ENCODE measurements at regions not wholly inside any gene's neighbourhood (a gene's known extent, or its start where the extent isn't known, plus 50 kb on each side); places are given as distances from the start of the nearest gene placed in this dataset.
"Not testable (repeated sequence)": the region's sequence is repeated elsewhere in the genome, so short reads cannot be mapped to it uniquely, and the experiment has no call there.

DNA sequence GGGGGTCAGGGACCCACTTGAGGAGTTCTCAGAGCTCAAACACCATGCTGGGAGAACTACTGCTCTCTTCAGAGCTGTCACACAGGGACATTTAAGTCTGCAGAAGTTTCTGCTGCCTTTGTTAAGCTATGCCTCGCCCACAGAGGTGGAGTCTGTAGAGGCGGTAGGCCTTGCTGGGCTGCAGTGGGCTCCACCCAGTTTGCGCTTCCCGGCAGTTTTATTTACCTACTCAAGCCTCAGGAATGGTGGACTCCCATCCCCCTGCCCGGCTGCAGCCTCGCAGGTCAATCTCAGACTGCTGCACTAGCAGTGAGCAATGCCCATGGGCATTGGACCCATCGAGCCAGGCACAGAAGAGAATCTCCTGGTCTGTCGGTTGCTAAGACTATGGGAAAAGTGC, 706.4 kb downstream of the LRRIQ3 start:
- Histone ChIP-seq H3K4me3 (replicated peaks; ENCODE audit: low read depth, low read length) (no peak overlapping the region), H3K27me3 (replicated peaks; ENCODE audit: control insufficient read depth, insufficient read depth, low read length) (no peaks in the 10 kb centered on the region), H3K36me3 (ENCODE audit: control insufficient read depth, insufficient read depth, low read length) (no peaks in the 10 kb centered on the region)
- no peak for DNase-seq (ENCODE audit: extremely low read depth, insufficient read length)
- TF ChIP-seq, protein P1, sequence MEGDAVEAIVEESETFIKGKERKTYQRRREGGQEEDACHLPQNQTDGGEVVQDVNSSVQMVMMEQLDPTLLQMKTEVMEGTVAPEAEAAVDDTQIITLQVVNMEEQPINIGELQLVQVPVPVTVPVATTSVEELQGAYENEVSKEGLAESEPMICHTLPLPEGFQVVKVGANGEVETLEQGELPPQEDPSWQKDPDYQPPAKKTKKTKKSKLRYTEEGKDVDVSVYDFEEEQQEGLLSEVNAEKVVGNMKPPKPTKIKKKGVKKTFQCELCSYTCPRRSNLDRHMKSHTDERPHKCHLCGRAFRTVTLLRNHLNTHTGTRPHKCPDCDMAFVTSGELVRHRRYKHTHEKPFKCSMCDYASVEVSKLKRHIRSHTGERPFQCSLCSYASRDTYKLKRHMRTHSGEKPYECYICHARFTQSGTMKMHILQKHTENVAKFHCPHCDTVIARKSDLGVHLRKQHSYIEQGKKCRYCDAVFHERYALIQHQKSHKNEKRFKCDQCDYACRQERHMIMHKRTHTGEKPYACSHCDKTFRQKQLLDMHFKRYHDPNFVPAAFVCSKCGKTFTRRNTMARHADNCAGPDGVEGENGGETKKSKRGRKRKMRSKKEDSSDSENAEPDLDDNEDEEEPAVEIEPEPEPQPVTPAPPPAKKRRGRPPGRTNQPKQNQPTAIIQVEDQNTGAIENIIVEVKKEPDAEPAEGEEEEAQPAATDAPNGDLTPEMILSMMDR (IDR thresholded peaks at IDR 0.05; ENCODE audit: insufficient read depth, low read length, poor library complexity, severe bottlenecking), result no peak

DNA sequence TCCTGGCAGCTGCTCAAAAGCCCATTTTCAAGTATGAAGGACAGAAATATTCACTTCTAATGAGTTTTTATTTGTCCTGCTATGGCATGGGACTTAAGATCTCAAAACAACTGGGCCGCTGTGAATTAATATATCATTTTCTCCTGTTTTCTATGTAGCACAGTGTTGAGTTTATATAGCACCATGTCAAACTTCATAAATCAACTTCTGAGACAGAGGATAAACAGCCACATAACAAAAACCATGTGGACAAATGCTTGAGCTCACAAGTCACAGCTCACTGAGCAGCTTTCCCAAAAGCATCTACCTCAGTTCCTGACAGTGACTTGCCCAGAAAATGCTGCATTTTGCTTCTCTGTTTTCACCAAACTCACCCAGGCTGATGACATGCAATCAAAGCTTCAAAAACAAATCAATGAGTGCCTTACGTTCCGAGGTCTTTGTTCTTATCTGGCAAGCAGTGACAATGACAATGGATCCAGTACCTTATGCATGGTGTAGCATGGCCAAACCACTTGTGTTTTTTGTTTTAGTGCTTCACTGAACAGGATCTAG, 722.6 kb downstream of the LRRIQ3 start:
- TF ChIP-seq, protein P1 (IDR thresholded peaks at IDR 0.05; ENCODE audit: insufficient read depth, low read length, poor library complexity, severe bottlenecking), result no peak
- Histone ChIP-seq H3K27me3 (replicated peaks; ENCODE audit: control insufficient read depth, insufficient read depth, low read length) (no peaks in the 10 kb centered on the region), H3K36me3 (ENCODE audit: control insufficient read depth, insufficient read depth, low read length) (no peaks in the 10 kb centered on the region), H3K4me3 (replicated peaks; ENCODE audit: low read depth, low read length) (no peak overlapping the region)
- DNase-seq (ENCODE audit: extremely low read depth, insufficient read length), result no peak

DNA sequence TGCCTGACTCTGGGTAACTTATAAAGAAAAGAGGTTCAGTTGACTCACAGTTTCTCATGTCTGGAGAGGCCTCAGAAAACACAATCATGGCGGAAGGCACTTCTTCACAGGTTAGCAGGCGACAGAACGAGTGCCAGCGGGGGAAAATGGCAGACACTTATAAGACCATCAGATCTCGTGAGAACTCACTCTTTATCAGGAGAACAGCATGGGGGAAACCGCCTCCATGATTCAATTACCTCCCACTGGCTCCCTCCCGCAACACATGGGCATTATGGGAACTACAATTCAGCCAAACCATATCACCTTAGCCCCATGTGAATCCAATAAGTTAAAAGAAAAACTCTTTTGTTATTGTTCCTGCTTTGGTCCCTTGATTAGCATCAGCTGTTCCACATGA, 725.2 kb downstream of the LRRIQ3 start:
- H3K27me3 ChIP-seq (replicated peaks; ENCODE audit: control insufficient read depth, insufficient read depth, low read length), result no peaks in the 10 kb centered on the region
- DNase-seq (ENCODE audit: extremely low read depth, insufficient read length), result no peak
- H3K36me3 ChIP-seq (ENCODE audit: control insufficient read depth, insufficient read depth, low read length), result no peaks in the 10 kb centered on the region
- no peak overlapping the region for H3K4me3 ChIP-seq (replicated peaks; ENCODE audit: low read depth, low read length)
- TF ChIP-seq, protein P1 (IDR thresholded peaks at IDR 0.05; ENCODE audit: insufficient read depth, low read length, poor library complexity, severe bottlenecking), result no peak

DNA sequence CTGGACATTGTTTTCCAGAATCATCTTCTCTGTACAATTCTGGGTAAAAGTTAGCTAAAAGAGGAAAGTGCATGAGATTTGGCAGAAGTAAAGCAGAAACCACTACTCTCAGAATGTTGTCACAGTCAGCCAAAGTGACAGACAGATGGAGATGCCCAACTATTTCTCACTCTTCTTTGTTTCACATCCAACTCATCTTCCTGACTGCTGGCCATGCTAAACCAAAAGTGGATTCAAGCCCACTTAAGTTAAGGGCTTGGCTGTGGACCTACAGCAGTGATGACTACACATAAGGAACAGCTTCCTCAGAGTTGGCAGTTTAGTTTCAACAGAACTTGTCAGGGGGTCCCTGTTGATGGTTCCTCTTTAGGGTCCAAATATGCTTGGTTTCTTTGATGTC, 730.2 kb downstream of the LRRIQ3 start:
- TF ChIP-seq, protein P1 (IDR thresholded peaks at IDR 0.05; ENCODE audit: insufficient read depth, low read length, poor library complexity, severe bottlenecking), result no peak
- Histone ChIP-seq H3K27me3 (replicated peaks; ENCODE audit: control insufficient read depth, insufficient read depth, low read length) (no peaks in the 10 kb centered on the region), H3K36me3 (ENCODE audit: control insufficient read depth, insufficient read depth, low read length) (no peaks in the 10 kb centered on the region), H3K4me3 (replicated peaks; ENCODE audit: low read depth, low read length) (no peak overlapping the region)
- DNase-seq (ENCODE audit: extremely low read depth, insufficient read length), result no peak

DNA sequence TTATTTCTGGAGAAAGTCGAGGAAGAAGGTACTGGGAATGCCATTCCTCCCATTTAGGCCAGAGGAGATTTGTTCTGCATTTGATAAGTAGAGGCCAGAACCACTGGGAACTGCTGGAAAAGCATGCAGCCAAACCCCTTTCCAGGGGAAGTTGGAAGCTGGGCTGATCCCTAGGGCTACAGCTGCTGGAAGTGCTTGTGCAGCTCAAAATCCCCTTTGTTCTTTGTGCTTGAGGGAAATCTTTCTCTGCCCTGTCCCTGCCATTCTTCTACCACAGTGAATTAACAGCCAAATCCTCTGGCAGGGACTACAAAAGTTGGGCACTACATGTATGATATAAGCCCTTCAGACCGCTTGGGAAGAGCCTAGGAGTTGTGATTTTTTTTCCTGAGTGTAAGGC, 734.1 kb downstream of the LRRIQ3 start:
- H3K4me3 ChIP-seq (replicated peaks; ENCODE audit: low read depth, low read length), result no peak overlapping the region
- no peaks in the 10 kb centered on the region for H3K27me3 ChIP-seq (replicated peaks; ENCODE audit: control insufficient read depth, insufficient read depth, low read length)
- H3K36me3 ChIP-seq (ENCODE audit: control insufficient read depth, insufficient read depth, low read length), result no peaks in the 10 kb centered on the region
- no peak for DNase-seq (ENCODE audit: extremely low read depth, insufficient read length)
- TF ChIP-seq, protein P1 (IDR thresholded peaks at IDR 0.05; ENCODE audit: insufficient read depth, low read length, poor library complexity, severe bottlenecking), result no peak

DNA sequence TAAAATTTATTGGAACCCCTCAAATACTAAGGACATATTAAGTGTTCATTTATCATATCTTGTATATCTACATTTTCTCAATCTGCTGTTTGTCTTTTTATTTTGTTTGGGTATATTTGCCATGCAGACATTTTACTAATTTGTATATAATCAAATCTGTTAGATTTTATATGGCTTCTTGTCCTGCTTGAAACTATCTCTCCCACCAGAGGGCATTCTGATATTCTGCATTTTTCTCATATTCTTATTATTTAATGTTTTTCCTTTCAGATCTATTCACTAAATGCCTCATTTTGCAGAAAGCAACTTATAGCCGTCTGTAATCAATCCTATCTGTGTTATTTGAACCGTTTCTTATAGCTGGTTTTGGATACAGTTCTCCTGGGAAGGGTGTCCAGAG, 745.5 kb downstream of the LRRIQ3 start:
- no peak for DNase-seq (ENCODE audit: extremely low read depth, insufficient read length)
- Histone ChIP-seq H3K27me3 (replicated peaks; ENCODE audit: control insufficient read depth, insufficient read depth, low read length) (no peaks in the 10 kb centered on the region), H3K36me3 (ENCODE audit: control insufficient read depth, insufficient read depth, low read length) (no peaks in the 10 kb centered on the region), H3K4me3 (replicated peaks; ENCODE audit: low read depth, low read length) (no peak overlapping the region)
- TF ChIP-seq, protein P1 (IDR thresholded peaks at IDR 0.05; ENCODE audit: insufficient read depth, low read length, poor library complexity, severe bottlenecking), result no peak

DNA sequence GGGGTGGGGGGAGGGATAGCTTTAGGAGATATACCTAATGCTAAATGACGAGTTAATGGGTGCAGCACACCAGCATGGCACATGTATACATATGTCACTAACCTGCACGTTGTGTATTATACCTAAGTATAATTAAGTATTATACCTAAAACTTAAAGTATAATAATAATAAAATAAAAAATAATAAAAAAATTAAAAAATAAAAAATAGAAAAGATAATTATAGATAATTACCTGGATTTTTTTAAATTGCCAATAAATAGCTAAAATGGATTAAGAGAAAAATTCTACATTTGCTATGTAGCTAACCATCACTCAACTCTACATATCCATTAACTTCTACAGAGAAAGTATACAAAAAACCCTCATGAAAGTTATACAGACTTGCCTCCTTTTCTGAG, 747.3 kb downstream of the LRRIQ3 start:
- not testable (repeated sequence) for H3K36me3 ChIP-seq (ENCODE audit: control insufficient read depth, insufficient read depth, low read length); H3K4me3 ChIP-seq (replicated peaks; ENCODE audit: low read depth, low read length); H3K27me3 ChIP-seq (replicated peaks; ENCODE audit: control insufficient read depth, insufficient read depth, low read length); DNase-seq (ENCODE audit: extremely low read depth, insufficient read length)
